H1 (cell line): ENCODE measurements at regions not wholly inside any gene's neighbourhood (a gene's known extent, or its start where the extent isn't known, plus 50 kb on each side); places are given as distances from the start of the nearest gene placed in this dataset.

Experiments used
- CTCF ChIA-PET: fragments of 300-600 bp; sonication (Branson Sonifier 250); formaldehyde crosslinking; loops from one replicate; lab custom pipeline; 2021; ENCODE audit not compliant: partially characterized antibody; lab: Charles Lee
- POLR2A ChIA-PET: fragments of 300-600 bp; sonication (Branson Sonifier 250); formaldehyde crosslinking; loops from one replicate; lab custom pipeline; 2021; ENCODE audit warnings: inconsistent platforms; ENCODE audit not compliant: partially characterized antibody; lab: Charles Lee
- DNase-seq, 2 experiments: peaks; one replicate each; pipeline versions ENCODE4 v3.0.0 to v3.0.0-alpha.2; 2010 to 2022; ENCODE audit warnings: low spot score in 2 of 2, low read depth in 1 of 2, mixed read lengths in 1 of 2
- FAIRE-seq: peaks from 2 replicates; lab custom pipeline; 2011; peaks lifted over from hg19 to GRCh38; lab: Jason Lieb, UNC
- H2AFZ ChIP-seq: 2 replicates; pipeline ENCODE4 v1.8.1; 2012; ENCODE audit warnings: low read length, inconsistent platforms
- H2AK5ac ChIP-seq: 2 replicates; pipeline ENCODE4 v1.6.1; 2013; ENCODE audit warnings: low read depth, low read length
- H2BK120ac ChIP-seq: replicated peaks from 2 replicates; pipeline ENCODE3; 2013; ENCODE audit warnings: low read depth, low read length, inconsistent platforms
- H2BK12ac ChIP-seq: 2 replicates; pipeline ENCODE4 v1.6.1; 2013; ENCODE audit warnings: low read depth, low read length
- H2BK15ac ChIP-seq: 2 replicates; pipeline ENCODE4 v1.6.1; 2013; ENCODE audit warnings: low read length
- H2BK20ac ChIP-seq: 2 replicates; pipeline ENCODE4 v1.6.1; 2013; ENCODE audit warnings: low read length
- H2BK5ac ChIP-seq: 2 replicates; pipeline ENCODE4 v1.6.1; 2013; ENCODE audit warnings: low read depth, low read length
- H3K14ac ChIP-seq: 2 replicates; pipeline ENCODE4 v1.6.1; 2013; ENCODE audit warnings: inconsistent platforms; ENCODE audit not compliant: insufficient read length
- H3K18ac ChIP-seq: 2 replicates; pipeline ENCODE4 v1.6.1; 2013; ENCODE audit warnings: low read length; ENCODE audit errors: extremely low read depth
- H3K23ac ChIP-seq: 2 replicates; pipeline ENCODE4 v1.6.1; 2013; ENCODE audit warnings: inconsistent platforms; ENCODE audit not compliant: insufficient read length
- H3K23me2 ChIP-seq: 2 replicates; pipeline ENCODE4 v1.6.1; 2013; ENCODE audit warnings: low read depth, low read length
- H3K27ac ChIP-seq: 2 replicates; pipeline ENCODE4 v1.6.1; 2011; ENCODE audit warnings: low read depth, low read length, inconsistent platforms
- H3K27me3 ChIP-seq, 4 experiments: replicated peaks in 1 of 4; 1 replicate in 1 of 4; 2 replicates in 3 of 4; pipeline versions ENCODE4 v1.6.1 to v1.8.1; 2011 to 2013; ENCODE audit warnings: low read length in 3 of 4, mild to moderate bottlenecking in 3 of 4, inconsistent platforms in 2 of 4, mixed read lengths in 2 of 4, moderate library complexity in 1 of 4; ENCODE audit not compliant: control insufficient read depth in 3 of 4, insufficient read depth in 3 of 4; ENCODE audit errors: extremely low read depth in 1 of 4
- H3K36me3 ChIP-seq, 4 experiments: 2 replicates each; pipeline versions ENCODE4 v1.6.1 to v1.8.1; 2011 to 2013; ENCODE audit warnings: mild to moderate bottlenecking in 4 of 4, low read length in 3 of 4, moderate library complexity in 2 of 4, control low read depth in 1 of 4, inconsistent platforms in 1 of 4; ENCODE audit not compliant: insufficient read depth in 4 of 4, control insufficient read depth in 2 of 4
- H3K4ac ChIP-seq: replicated peaks from 2 replicates; pipeline ENCODE3; 2013; ENCODE audit warnings: low read length, low read depth, mixed read lengths, inconsistent platforms; ENCODE audit not compliant: insufficient read length
- H3K4me1 ChIP-seq, 4 experiments: replicated peaks in 1 of 4; 1 replicate in 1 of 4; 2 replicates in 3 of 4; pipeline versions ENCODE4 v1.6.1 to v1.8.1; 2011 to 2013; ENCODE audit warnings: low read length in 3 of 4, inconsistent platforms in 2 of 4, mixed read lengths in 1 of 4; ENCODE audit not compliant: insufficient read depth in 4 of 4, control insufficient read depth in 3 of 4
- H3K4me2 ChIP-seq, 2 experiments: 2 replicates each; pipeline versions ENCODE4 v1.6.1 to v1.8.1; 2011 to 2013; ENCODE audit warnings: low read depth in 2 of 2, low read length in 2 of 2, control low read depth in 1 of 2, inconsistent platforms in 1 of 2, mild to moderate bottlenecking in 1 of 2; ENCODE audit not compliant: insufficient read depth in 1 of 2
- H3K4me3 ChIP-seq, 4 experiments: fragments of 200-600, 300-600 bp in 1 of 4; sonication (generic), shearing (Covaris generic), sonication (Bioruptor Twin) in 1 of 4; 2 replicates each; pipeline versions ENCODE4 v1.5.1 to v1.8.1; 2011 to 2016; ENCODE audit warnings: low read length in 4 of 4, low read depth in 3 of 4, control low read depth in 2 of 4, inconsistent platforms in 2 of 4, mild to moderate bottlenecking in 2 of 4, mixed read lengths in 1 of 4, moderate library complexity in 1 of 4; ENCODE audit not compliant: insufficient read depth in 2 of 4; ENCODE audit errors: extremely low read depth in 1 of 4
- H3K56ac ChIP-seq: replicated peaks from 2 replicates; pipeline ENCODE3; 2013; ENCODE audit warnings: low read depth, mild to moderate bottlenecking, mixed read lengths, low read length, inconsistent platforms; ENCODE audit not compliant: insufficient read length
- H3K79me1 ChIP-seq: 2 replicates; pipeline ENCODE4 v1.6.1; 2013; ENCODE audit warnings: low read depth, low read length, control low read depth
- H3K79me2 ChIP-seq, 2 experiments: 2 replicates each; pipeline versions ENCODE4 v1.6.1 to v1.8.1; 2012 to 2013; ENCODE audit warnings: low read length in 2 of 2, mild to moderate bottlenecking in 2 of 2, inconsistent platforms in 1 of 2; ENCODE audit not compliant: insufficient read depth in 2 of 2, control insufficient read depth in 1 of 2
- H3K9ac ChIP-seq, 4 experiments: replicated peaks in 1 of 4; 1 replicate in 1 of 4; 2 replicates in 3 of 4; pipeline versions ENCODE4 v1.6.1 to v1.8.1; 2011 to 2013; ENCODE audit warnings: low read depth in 3 of 4, low read length in 3 of 4, control low read depth in 2 of 4, mild to moderate bottlenecking in 2 of 4, moderate library complexity in 2 of 4, inconsistent platforms in 1 of 4; ENCODE audit errors: extremely low read depth in 1 of 4
- H3K9me3 ChIP-seq, 2 experiments: 2 replicates each; pipeline versions ENCODE4 v1.6.1 to v1.8.1; 2012 to 2013; ENCODE audit warnings: mild to moderate bottlenecking in 2 of 2, moderate library complexity in 2 of 2, control low read depth in 1 of 2, inconsistent platforms in 1 of 2, low read depth in 1 of 2, low read length in 1 of 2, mixed read lengths in 1 of 2; ENCODE audit not compliant: insufficient read depth in 2 of 2
- H4K20me1 ChIP-seq, 2 experiments: replicated peaks in 1 of 2; 2 replicates each; pipeline versions ENCODE3 to v1.8.1; 2011 to 2013; ENCODE audit warnings: inconsistent platforms in 2 of 2, low read length in 2 of 2, mild to moderate bottlenecking in 1 of 2; ENCODE audit not compliant: insufficient read depth in 2 of 2, control insufficient read depth in 1 of 2
- H4K5ac ChIP-seq: 2 replicates; pipeline ENCODE4 v1.6.1; 2013; ENCODE audit warnings: low read length, low read depth, mixed read lengths, inconsistent platforms; ENCODE audit not compliant: insufficient read length
- H4K8ac ChIP-seq: 2 replicates; pipeline ENCODE4 v1.8.0; 2013; ENCODE audit warnings: mild to moderate bottlenecking, moderate library complexity, low read length, inconsistent platforms; ENCODE audit not compliant: insufficient read depth; ENCODE audit errors: extremely low read depth
- H4K91ac ChIP-seq: replicated peaks from 2 replicates; pipeline ENCODE3; 2013; ENCODE audit warnings: low read length, mixed read lengths, inconsistent platforms; ENCODE audit not compliant: insufficient read length
- ASH2L ChIP-seq: fragments of 200-600, 300-600 bp; sonication (generic); IDR thresholded peaks from one replicate; pipeline ENCODE4 v1.7.1; 2017; ENCODE audit warnings: low read length
- ATF3 ChIP-seq: IDR thresholded peaks from 2 replicates; pipeline ENCODE4 v1.6.1; 2011; ENCODE audit warnings: low read depth, mild to moderate bottlenecking, low read length; ENCODE audit not compliant: insufficient read depth
- CREB1 ChIP-seq: IDR thresholded peaks from 2 replicates; pipeline ENCODE4 v1.6.1; 2012; ENCODE audit warnings: inconsistent platforms
- E2F6 ChIP-seq: IDR thresholded peaks from 2 replicates; pipeline ENCODE4 v1.6.1; 2012; ENCODE audit warnings: inconsistent platforms
- EGR1 ChIP-seq: IDR thresholded peaks from 2 replicates; pipeline ENCODE4 v1.6.1; 2011; ENCODE audit warnings: low read depth, low read length, borderline replicate concordance
- JUN ChIP-seq: IDR thresholded peaks from 2 replicates; pipeline ENCODE4 v1.6.1; 2011; ENCODE audit warnings: low read depth, mild to moderate bottlenecking, improper control_type of control experiment, low read length
- PHF8 ChIP-seq: fragments of 200-600 bp; sonication (generic); conservative IDR thresholded peaks from 2 replicates; pipeline ENCODE4 v1.7.1; 2012; ENCODE audit warnings: low read depth, mild to moderate bottlenecking, inconsistent platforms, low read length, moderate library complexity
- RBBP5 ChIP-seq: IDR thresholded peaks from 2 replicates; pipeline ENCODE4 v1.7.1; 2012; ENCODE audit warnings: low read depth, mild to moderate bottlenecking, inconsistent platforms, low read length, moderate library complexity, borderline replicate concordance
- RFX5 ChIP-seq: IDR thresholded peaks from 2 replicates; pipeline ENCODE4 v1.6.1; 2011; ENCODE audit warnings: low read depth, low read length, improper control_type of control experiment, borderline replicate concordance
- SIX5 ChIP-seq: IDR thresholded peaks from 2 replicates; pipeline ENCODE4 v1.6.1; 2011; ENCODE audit warnings: mild to moderate bottlenecking, low read depth, low read length
- WGBS, 2 experiments: shearing (Covaris generic) in 1 of 2; methylation state at CpG; one replicate each; pipeline versions ENCODE4 v1.1.6 to v1.1.7; 2013 to 2015; ENCODE audit warnings: low lambda C conversion rate in 2 of 2, mixed read lengths in 2 of 2, inconsistent platforms in 1 of 2, low coverage in 1 of 2, missing lambda C conversion rate in 1 of 2; ENCODE audit not compliant: insufficient replicate concordance in 2 of 2, insufficient coverage in 1 of 2, insufficient read length in 1 of 2; ENCODE audit errors: extremely low coverage in 1 of 2, missing lambda C conversion rate in 1 of 2; 5-methylcytosine and 5-hydroxymethylcytosine counted together

GRCh38 chr18:44342946-44343345 lies 337.7 kb upstream of the SETBP1 start:
- Histone ChIP-seq H3K4me3 (no peak overlapping the region), H4K20me1 (no peaks in the 10 kb centered on the region), H4K91ac (no peak overlapping the region), H3K27me3 (no peaks in the 10 kb centered on the region), H2BK120ac (no peak overlapping the region), H4K8ac (no peak overlapping the region), H3K56ac (no peak overlapping the region), H3K4me2 (no peak overlapping the region), H2BK15ac (no peak overlapping the region), H3K18ac (no peak overlapping the region), H3K27ac (no peak overlapping the region), H2BK12ac (no peak overlapping the region), H3K9me3 (no peaks in the 10 kb centered on the region), H2AK5ac (no peak overlapping the region), H2BK5ac (no peak overlapping the region), H3K79me2 (no peaks in the 10 kb centered on the region), H3K4me1 (no peaks in the 10 kb centered on the region), H3K23ac (no peak overlapping the region), H3K4ac (no peak overlapping the region), H3K14ac (no peak overlapping the region), H3K36me3 (no peaks in the 10 kb centered on the region), H4K5ac (no peak overlapping the region), H3K23me2 (no peaks in the 10 kb centered on the region), H3K79me1 (no peaks in the 10 kb centered on the region), H2BK20ac (no peak overlapping the region), H2AFZ (no peak overlapping the region), H3K9ac (no peak overlapping the region)
- FAIRE-seq (no peak), DNase-seq (no peak)
- POLR2A ChIA-PET: no interaction called here
- CTCF ChIA-PET: no interaction called here
- 92% methylated on average over 2 of the region's 2 CpGs; no CpG with 5 or more reads in 1 of the 2 experiments for WGBS, 2 experiments
- no peak for TF ChIP-seq CREB1
- TF ChIP-seq PHF8: no peak
- TF ChIP-seq JUN: no peak
- TF ChIP-seq EGR1: no peak
- no peak for TF ChIP-seq RBBP5
- TF ChIP-seq ASH2L: no peak
- TF ChIP-seq E2F6: no peak
- no peak for TF ChIP-seq RFX5
- no peak for TF ChIP-seq SIX5
- no peak for TF ChIP-seq ATF3
